Prostate gland (tissue), 2 donors: ENCODE measurements at regions not wholly inside any gene's neighbourhood (a gene's known extent, or its start where the extent isn't known, plus 50 kb on each side); places are given as distances from the start of the nearest gene placed in this dataset.

ENCODE experiments used
- POLR2AphosphoS5 ChIP-seq: sonication (generic); formaldehyde crosslinking; IDR thresholded peaks from one replicate; pipeline ENCODE4 v1.6.1; 2017; ENCODE audit warnings: antibody characterized with exemption
- TF ChIP-seq, protein P1 (sequence below), 4 experiments: fragments of 200-600 bp in 2 of 4; fragments of 450-650 bp in 2 of 4; sonication (generic) in 2 of 4; IDR thresholded peaks; 1 replicate in 3 of 4; 2 replicates in 1 of 4; pipeline ENCODE4 v1.5.1; 2016 to 2019; ENCODE audit warnings: antibody characterized with exemption in 4 of 4, mild to moderate bottlenecking in 2 of 4, moderate library complexity in 2 of 4

DNA sequence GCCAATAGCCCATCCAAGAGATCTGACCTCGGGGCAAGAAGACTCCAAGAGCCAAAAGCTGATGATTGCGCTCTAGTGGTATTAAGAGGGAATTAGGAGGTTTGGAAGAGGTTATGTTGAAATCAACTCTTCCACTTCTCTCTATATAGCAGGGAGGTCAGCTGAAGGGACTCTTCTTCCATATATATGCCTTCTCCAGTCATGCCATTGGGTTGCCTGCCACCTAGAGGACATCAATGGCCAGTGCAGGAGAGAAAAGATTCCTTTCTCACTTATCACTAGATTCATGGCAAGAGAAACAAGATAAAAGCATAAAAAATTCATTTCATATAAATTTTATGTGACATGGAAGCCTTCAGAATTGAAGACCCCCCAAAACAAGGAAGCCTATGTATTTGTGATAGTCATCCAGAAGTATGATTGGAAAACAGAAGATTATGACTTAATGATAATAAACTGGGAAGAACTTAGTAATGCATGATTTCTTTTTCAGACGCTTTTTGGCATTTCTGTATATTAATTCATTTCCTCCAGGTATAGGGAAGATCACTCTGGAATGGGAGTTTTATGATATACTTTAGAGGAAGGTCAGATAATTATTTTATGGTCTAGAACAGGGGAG is 435.1 kb upstream of the DDI1 start:
- TF ChIP-seq, protein P1, sequence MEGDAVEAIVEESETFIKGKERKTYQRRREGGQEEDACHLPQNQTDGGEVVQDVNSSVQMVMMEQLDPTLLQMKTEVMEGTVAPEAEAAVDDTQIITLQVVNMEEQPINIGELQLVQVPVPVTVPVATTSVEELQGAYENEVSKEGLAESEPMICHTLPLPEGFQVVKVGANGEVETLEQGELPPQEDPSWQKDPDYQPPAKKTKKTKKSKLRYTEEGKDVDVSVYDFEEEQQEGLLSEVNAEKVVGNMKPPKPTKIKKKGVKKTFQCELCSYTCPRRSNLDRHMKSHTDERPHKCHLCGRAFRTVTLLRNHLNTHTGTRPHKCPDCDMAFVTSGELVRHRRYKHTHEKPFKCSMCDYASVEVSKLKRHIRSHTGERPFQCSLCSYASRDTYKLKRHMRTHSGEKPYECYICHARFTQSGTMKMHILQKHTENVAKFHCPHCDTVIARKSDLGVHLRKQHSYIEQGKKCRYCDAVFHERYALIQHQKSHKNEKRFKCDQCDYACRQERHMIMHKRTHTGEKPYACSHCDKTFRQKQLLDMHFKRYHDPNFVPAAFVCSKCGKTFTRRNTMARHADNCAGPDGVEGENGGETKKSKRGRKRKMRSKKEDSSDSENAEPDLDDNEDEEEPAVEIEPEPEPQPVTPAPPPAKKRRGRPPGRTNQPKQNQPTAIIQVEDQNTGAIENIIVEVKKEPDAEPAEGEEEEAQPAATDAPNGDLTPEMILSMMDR (IDR thresholded peaks at IDR 0.05) = peak in 3 of 4 experiments; percentile 57 to 66 (median 57)
- no peak for TF ChIP-seq POLR2AphosphoS5
